Osteoblast (primary cell): ENCODE measurements at regions not wholly inside any gene's neighbourhood (a gene's known extent, or its start where the extent isn't known, plus 50 kb on each side); places are given as distances from the start of the nearest gene placed in this dataset.
A peak's percentile ranks its signal among the peaks of the same experiment; 100 is the strongest.

Source experiments
- DNase-seq: peaks from one replicate; pipeline ENCODE4 v3.0.0; 2011; ENCODE audit warnings: low spot score, mixed read lengths; ENCODE audit not compliant: insufficient read length; ENCODE audit errors: missing footprints
- H2AFZ ChIP-seq: 2 replicates; pipeline ENCODE4 v1.6.0; 2011; ENCODE audit warnings: mild to moderate bottlenecking, low read length
- H3K27ac ChIP-seq: 2 replicates; pipeline ENCODE4 v1.5.1; 2011; ENCODE audit warnings: mild to moderate bottlenecking, low read depth, low read length, moderate library complexity
- H3K27me3 ChIP-seq: 2 replicates; pipeline ENCODE4 v1.6.0; 2012; ENCODE audit warnings: mild to moderate bottlenecking, control low read depth, inconsistent platforms, low read length, moderate library complexity; ENCODE audit not compliant: insufficient read depth
- H3K36me3 ChIP-seq: 2 replicates; pipeline ENCODE4 v1.5.1; 2011; ENCODE audit warnings: mild to moderate bottlenecking, low read length, control low read depth, moderate library complexity; ENCODE audit not compliant: insufficient read depth
- H3K4me1 ChIP-seq: 2 replicates; pipeline ENCODE4 v1.5.1; 2011; ENCODE audit warnings: mild to moderate bottlenecking, low read length, control low read depth, moderate library complexity; ENCODE audit not compliant: insufficient read depth
- H3K4me2 ChIP-seq: 2 replicates; pipeline ENCODE4 v1.6.0; 2011; ENCODE audit warnings: mild to moderate bottlenecking, low read length; ENCODE audit not compliant: insufficient read depth
- H3K4me3 ChIP-seq: fragments of 200-600 bp; sonication (generic); 3 replicates; pipeline ENCODE4 v1.5.1; 2012; ENCODE audit warnings: mild to moderate bottlenecking, low read length, inconsistent platforms; ENCODE audit not compliant: insufficient read depth
- H3K79me2 ChIP-seq: 2 replicates; pipeline ENCODE4 v1.6.0; 2012; ENCODE audit warnings: mild to moderate bottlenecking, low read length, control low read depth, inconsistent platforms; ENCODE audit not compliant: insufficient read depth
- H3K9me3 ChIP-seq: 2 replicates; pipeline ENCODE4 v1.5.1; 2011; ENCODE audit warnings: low read depth, low read length, control low read depth
- H4K20me1 ChIP-seq: 2 replicates; pipeline ENCODE4 v1.6.0; 2012; ENCODE audit warnings: mild to moderate bottlenecking, low read length, control low read depth; ENCODE audit not compliant: insufficient read depth
- TF ChIP-seq, protein P1 (sequence below): IDR thresholded peaks from 2 replicates; pipeline ENCODE4 v1.5.1; 2011; ENCODE audit warnings: mild to moderate bottlenecking, low read depth, low read length, moderate library complexity; ENCODE audit errors: extremely low read depth

GRCh38 chr6:22003287-22003686 is 293.5 kb downstream of the PRL start:
- Histone ChIP-seq H3K4me1 (peaks cover 24% of the 10 kb centered on the region), H3K27ac (no peak overlapping the region), H3K79me2 (no peaks in the 10 kb centered on the region), H3K27me3 (no peaks in the 10 kb centered on the region), H3K36me3 (no peaks in the 10 kb centered on the region), H2AFZ (peak overlapping the region; percentile 23), H3K9me3 (no peaks in the 10 kb centered on the region), H3K4me2 (no peak overlapping the region), H3K4me3 (no peak overlapping the region), H4K20me1 (no peaks in the 10 kb centered on the region)
- DNase-seq, result no peak
- TF ChIP-seq, protein P1, sequence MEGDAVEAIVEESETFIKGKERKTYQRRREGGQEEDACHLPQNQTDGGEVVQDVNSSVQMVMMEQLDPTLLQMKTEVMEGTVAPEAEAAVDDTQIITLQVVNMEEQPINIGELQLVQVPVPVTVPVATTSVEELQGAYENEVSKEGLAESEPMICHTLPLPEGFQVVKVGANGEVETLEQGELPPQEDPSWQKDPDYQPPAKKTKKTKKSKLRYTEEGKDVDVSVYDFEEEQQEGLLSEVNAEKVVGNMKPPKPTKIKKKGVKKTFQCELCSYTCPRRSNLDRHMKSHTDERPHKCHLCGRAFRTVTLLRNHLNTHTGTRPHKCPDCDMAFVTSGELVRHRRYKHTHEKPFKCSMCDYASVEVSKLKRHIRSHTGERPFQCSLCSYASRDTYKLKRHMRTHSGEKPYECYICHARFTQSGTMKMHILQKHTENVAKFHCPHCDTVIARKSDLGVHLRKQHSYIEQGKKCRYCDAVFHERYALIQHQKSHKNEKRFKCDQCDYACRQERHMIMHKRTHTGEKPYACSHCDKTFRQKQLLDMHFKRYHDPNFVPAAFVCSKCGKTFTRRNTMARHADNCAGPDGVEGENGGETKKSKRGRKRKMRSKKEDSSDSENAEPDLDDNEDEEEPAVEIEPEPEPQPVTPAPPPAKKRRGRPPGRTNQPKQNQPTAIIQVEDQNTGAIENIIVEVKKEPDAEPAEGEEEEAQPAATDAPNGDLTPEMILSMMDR, result no peak

DNA sequence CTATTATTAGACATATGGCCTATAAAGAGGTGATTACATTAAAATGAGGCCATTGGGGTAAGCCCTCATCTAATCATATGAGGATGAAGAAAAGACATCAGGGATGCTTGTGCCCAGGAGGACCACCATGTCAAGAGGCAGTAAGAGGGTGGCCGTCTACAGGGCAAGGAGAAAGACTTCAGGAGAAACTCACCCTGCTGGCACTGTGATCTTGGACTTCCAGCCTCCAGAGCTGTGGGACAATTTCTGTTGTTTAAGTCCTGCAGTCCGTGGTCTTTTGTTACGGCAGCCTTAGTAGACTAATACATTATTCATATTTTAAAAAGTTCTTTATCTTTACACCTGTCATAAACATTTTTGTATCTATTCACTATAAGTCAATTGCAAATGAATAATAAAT is 290.0 kb downstream of the PRL start:
- Histone ChIP-seq H3K36me3 (no peaks in the 10 kb centered on the region), H2AFZ (no peak overlapping the region), H3K4me1 (peaks cover 5% of the 10 kb centered on the region), H4K20me1 (no peaks in the 10 kb centered on the region), H3K27me3 (no peaks in the 10 kb centered on the region), H3K79me2 (no peaks in the 10 kb centered on the region), H3K4me3 (no peak overlapping the region), H3K9me3 (no peaks in the 10 kb centered on the region), H3K27ac (no peak overlapping the region), H3K4me2 (no peak overlapping the region)
- DNase-seq, result no peak
- TF ChIP-seq, protein P1, result no peak

DNA sequence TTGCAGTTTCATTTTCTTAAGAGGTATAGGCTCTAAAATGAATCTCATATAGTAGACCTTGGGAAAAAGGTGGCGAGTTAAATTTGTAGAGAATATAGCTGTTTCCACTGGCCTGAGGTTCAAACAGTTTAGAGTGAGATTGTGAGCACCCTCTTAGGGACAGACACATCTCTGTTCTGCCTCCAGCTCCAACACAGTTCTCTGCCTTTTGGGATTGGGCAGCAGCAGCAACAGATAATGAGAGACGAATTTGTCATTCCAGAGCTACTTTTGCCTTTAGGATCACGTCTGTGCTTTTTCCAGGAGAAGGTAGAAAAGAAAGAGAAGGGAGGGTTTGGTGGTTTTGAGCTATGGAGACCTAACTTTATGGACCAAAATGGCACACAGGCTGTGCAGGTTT is 289.4 kb downstream of the PRL start:
- Histone ChIP-seq H3K27ac (no peak overlapping the region), H3K4me3 (no peak overlapping the region), H3K9me3 (no peaks in the 10 kb centered on the region), H3K27me3 (no peaks in the 10 kb centered on the region), H3K4me1 (peaks cover 4% of the 10 kb centered on the region), H2AFZ (no peak overlapping the region), H3K4me2 (no peak overlapping the region), H3K79me2 (no peaks in the 10 kb centered on the region), H4K20me1 (no peaks in the 10 kb centered on the region), H3K36me3 (no peaks in the 10 kb centered on the region)
- DNase-seq, result no peak
- TF ChIP-seq, protein P1, result no peak

DNA sequence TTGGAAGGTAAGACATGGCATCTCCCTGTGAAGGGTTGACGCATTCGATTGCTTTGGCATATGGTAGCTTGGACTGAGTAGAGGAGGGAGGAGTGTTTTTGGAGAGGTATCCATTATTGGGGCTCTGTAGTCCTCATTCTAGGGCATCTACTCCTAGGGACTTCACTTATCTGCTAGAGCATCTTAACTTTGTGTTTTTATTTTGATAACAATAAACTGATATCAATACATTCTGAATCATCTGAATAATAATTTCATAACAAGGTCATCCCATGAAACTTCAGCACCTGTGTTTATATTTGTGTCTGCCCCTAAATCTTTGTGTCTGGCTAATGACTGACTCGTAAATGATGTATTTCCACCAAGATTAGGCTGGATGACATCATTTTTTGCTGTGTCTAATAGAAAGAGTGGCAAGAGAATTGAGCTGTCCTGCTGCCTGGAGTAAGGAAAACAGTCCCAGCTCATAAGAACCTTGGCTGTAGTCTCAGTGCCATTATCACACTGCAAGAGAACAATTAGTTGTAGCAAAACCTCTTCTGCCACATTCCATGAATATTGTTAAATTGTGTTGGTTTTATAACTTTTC is 288.5 kb downstream of the PRL start:
- TF ChIP-seq, protein P1, result no peak
- peaks cover 1% of the 10 kb centered on the region for H3K4me1 ChIP-seq
- H3K4me2 ChIP-seq, result no peak overlapping the region
- no peaks in the 10 kb centered on the region for H3K9me3 ChIP-seq
- H3K36me3 ChIP-seq, result no peaks in the 10 kb centered on the region
- H3K79me2 ChIP-seq, result no peaks in the 10 kb centered on the region
- no peaks in the 10 kb centered on the region for H4K20me1 ChIP-seq
- H3K27me3 ChIP-seq, result no peaks in the 10 kb centered on the region
- no peak overlapping the region for H3K4me3 ChIP-seq
- no peak overlapping the region for H2AFZ ChIP-seq
- H3K27ac ChIP-seq, result no peak overlapping the region
- peak; percentile 84 for DNase-seq
